ENCODE measurements at regions not wholly inside any gene's neighbourhood (a gene's known extent, or its start where the extent isn't known, plus 50 kb on each side); places are given as distances from the start of the nearest gene placed in this dataset.
A peak's percentile ranks its signal among the peaks of the same experiment; 100 is the strongest.

DNA sequence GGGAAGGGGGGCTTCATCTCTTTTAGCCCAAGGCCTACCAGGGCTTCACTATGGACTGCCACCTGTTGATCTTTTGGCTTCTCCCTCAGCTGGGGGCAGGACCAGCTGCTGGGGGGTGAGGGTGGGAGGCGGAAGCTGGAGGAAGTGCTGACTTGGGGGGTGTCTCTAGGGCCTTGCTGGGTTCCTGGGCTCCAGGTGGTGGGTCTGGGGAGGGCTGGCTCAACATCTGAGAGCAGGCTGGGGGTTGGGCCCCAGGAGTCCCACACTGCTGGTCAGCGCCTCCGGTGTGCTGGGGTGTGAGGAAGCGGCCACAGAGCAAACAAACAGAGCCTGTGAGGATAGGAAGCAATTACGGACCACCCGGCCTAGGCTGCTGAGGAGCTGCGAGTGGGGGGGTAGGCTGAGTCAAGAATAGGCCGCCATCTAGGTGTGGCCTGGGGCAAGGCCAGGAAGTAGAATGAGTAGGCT, 85.7 kb downstream of the EFNB1 start (continued):
- TF ChIP-seq TCF7L2 (IDR thresholded peaks at IDR 0.05; ENCODE audit: borderline replicate concordance, low read depth, low read length): no peak
- TF ChIP-seq, protein P1, sequence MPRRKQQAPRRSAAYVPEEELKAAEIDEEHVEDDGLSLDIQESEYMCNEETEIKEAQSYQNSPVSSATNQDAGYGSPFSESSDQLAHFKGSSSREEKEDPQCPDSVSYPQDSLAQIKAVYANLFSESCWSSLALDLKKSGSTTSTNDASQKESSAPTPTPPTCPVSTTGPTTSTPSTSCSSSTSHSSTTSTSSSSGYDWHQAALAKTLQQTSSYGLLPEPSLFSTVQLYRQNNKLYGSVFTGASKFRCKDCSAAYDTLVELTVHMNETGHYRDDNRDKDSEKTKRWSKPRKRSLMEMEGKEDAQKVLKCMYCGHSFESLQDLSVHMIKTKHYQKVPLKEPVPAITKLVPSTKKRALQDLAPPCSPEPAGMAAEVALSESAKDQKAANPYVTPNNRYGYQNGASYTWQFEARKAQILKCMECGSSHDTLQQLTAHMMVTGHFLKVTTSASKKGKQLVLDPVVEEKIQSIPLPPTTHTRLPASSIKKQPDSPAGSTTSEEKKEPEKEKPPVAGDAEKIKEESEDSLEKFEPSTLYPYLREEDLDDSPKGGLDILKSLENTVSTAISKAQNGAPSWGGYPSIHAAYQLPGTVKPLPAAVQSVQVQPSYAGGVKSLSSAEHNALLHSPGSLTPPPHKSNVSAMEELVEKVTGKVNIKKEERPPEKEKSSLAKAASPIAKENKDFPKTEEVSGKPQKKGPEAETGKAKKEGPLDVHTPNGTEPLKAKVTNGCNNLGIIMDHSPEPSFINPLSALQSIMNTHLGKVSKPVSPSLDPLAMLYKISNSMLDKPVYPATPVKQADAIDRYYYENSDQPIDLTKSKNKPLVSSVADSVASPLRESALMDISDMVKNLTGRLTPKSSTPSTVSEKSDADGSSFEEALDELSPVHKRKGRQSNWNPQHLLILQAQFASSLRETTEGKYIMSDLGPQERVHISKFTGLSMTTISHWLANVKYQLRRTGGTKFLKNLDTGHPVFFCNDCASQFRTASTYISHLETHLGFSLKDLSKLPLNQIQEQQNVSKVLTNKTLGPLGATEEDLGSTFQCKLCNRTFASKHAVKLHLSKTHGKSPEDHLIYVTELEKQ (tag by site-specific recombination; IDR thresholded peaks at IDR 0.05; ENCODE audit: borderline replicate concordance): no peak
- peak; percentile 50; the same call in 1 of the 2 replicates for TF ChIP-seq GLIS2 (tag by site-specific recombination; IDR thresholded peaks at IDR 0.05)
- TF ChIP-seq, protein P2, sequence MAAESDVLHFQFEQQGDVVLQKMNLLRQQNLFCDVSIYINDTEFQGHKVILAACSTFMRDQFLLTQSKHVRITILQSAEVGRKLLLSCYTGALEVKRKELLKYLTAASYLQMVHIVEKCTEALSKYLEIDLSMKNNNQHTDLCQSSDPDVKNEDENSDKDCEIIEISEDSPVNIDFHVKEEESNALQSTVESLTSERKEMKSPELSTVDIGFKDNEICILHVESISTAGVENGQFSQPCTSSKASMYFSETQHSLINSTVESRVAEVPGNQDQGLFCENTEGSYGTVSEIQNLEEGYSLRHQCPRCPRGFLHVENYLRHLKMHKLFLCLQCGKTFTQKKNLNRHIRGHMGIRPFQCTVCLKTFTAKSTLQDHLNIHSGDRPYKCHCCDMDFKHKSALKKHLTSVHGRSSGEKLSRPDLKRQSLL (tag by site-specific recombination; IDR thresholded peaks at IDR 0.05): no peak
- peak; percentile 81 for TF ChIP-seq SCRT2 (tag by site-specific recombination; IDR thresholded peaks at IDR 0.05)
- TF ChIP-seq, protein P3, sequence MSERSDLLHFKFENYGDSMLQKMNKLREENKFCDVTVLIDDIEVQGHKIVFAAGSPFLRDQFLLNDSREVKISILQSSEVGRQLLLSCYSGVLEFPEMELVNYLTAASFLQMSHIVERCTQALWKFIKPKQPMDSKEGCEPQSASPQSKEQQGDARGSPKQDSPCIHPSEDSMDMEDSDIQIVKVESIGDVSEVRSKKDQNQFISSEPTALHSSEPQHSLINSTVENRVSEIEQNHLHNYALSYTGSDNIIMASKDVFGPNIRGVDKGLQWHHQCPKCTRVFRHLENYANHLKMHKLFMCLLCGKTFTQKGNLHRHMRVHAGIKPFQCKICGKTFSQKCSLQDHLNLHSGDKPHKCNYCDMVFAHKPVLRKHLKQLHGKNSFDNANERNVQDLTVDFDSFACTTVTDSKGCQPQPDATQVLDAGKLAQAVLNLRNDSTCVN (tag by site-specific recombination; optimal IDR thresholded peaks at IDR 0.05): no peak
- no peak for TF ChIP-seq ZNF670 (tag by site-specific recombination; IDR thresholded peaks at IDR 0.05; ENCODE audit: low read depth)
- no peak for TF ChIP-seq HOXD13 (CRISPR knock-in tag; IDR thresholded peaks at IDR 0.05; ENCODE audit: borderline replicate concordance)
- TF ChIP-seq, protein P4, sequence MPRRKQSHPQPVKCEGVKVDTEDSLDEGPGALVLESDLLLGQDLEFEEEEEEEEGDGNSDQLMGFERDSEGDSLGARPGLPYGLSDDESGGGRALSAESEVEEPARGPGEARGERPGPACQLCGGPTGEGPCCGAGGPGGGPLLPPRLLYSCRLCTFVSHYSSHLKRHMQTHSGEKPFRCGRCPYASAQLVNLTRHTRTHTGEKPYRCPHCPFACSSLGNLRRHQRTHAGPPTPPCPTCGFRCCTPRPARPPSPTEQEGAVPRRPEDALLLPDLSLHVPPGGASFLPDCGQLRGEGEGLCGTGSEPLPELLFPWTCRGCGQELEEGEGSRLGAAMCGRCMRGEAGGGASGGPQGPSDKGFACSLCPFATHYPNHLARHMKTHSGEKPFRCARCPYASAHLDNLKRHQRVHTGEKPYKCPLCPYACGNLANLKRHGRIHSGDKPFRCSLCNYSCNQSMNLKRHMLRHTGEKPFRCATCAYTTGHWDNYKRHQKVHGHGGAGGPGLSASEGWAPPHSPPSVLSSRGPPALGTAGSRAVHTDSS (tag by site-specific recombination; IDR thresholded peaks at IDR 0.05): no peak
- TF ChIP-seq, protein P5, sequence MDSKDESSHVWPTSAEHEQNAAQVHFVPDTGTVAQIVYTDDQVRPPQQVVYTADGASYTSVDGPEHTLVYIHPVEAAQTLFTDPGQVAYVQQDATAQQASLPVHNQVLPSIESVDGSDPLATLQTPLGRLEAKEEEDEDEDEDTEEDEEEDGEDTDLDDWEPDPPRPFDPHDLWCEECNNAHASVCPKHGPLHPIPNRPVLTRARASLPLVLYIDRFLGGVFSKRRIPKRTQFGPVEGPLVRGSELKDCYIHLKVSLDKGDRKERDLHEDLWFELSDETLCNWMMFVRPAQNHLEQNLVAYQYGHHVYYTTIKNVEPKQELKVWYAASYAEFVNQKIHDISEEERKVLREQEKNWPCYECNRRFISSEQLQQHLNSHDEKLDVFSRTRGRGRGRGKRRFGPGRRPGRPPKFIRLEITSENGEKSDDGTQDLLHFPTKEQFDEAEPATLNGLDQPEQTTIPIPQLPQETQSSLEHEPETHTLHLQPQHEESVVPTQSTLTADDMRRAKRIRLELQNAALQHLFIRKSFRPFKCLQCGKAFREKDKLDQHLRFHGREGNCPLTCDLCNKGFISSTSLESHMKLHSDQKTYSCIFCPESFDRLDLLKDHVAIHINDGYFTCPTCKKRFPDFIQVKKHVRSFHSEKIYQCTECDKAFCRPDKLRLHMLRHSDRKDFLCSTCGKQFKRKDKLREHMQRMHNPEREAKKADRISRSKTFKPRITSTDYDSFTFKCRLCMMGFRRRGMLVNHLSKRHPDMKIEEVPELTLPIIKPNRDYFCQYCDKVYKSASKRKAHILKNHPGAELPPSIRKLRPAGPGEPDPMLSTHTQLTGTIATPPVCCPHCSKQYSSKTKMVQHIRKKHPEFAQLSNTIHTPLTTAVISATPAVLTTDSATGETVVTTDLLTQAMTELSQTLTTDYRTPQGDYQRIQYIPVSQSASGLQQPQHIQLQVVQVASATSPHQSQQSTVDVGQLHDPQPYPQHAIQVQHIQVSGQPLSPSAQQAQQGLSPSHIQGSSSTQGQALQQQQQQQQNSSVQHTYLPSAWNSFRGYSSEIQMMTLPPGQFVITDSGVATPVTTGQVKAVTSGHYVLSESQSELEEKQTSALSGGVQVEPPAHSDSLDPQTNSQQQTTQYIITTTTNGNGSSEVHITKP (tag by site-specific recombination; IDR thresholded peaks at IDR 0.05): no peak

DNA sequence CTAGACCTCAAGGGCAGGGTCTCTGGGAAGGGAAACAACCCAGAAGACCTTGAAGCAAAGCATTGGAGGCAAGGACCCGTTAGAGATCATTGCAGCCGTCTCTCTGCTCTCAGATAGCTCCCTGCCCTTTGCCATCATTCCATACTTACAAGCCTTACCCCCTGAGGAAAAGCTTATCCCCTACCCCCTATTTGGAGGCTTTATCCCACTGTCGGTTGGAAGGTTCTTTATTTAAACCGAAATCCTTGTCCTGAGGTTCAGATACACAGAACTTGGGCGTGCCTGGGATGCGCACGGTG, 84.4 kb downstream of the EFNB1 start:
- CTCF ChIA-PET: interaction anchor here (0.6 kb wide), 1 partner anchor 1359 kb away, joined by 3 read pairs; no protein-coding TSS in a partner anchor
- Histone ChIP-seq H3K4me3 (ENCODE audit: low read depth, low read length) (no peak overlapping the region), H3K4me1 (ENCODE audit: control insufficient read depth, insufficient read depth, low read length) (no peaks in the 10 kb centered on the region; the same call in 1 of the 2 replicates), H3K36me3 (ENCODE audit: control insufficient read depth in 2 of 2, insufficient read depth in 1 of 2, low read length in 2 of 2) (no peaks in the 10 kb centered on the region), H3K27ac (ENCODE audit: extremely low read depth, low read depth, low read length) (no peak overlapping the region), H3K9me3 (ENCODE audit: control insufficient read depth, insufficient read depth, low read depth, low read length) (no peaks in the 10 kb centered on the region)
- POLR2A ChIA-PET: no interaction called here
- TF ChIP-seq, protein P6, sequence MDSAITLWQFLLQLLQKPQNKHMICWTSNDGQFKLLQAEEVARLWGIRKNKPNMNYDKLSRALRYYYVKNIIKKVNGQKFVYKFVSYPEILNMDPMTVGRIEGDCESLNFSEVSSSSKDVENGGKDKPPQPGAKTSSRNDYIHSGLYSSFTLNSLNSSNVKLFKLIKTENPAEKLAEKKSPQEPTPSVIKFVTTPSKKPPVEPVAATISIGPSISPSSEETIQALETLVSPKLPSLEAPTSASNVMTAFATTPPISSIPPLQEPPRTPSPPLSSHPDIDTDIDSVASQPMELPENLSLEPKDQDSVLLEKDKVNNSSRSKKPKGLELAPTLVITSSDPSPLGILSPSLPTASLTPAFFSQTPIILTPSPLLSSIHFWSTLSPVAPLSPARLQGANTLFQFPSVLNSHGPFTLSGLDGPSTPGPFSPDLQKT (IDR thresholded peaks at IDR 0.05; ENCODE audit: borderline replicate concordance, low read depth, low read length): no peak
- no peak for TF ChIP-seq ZNF366 (tag by site-specific recombination; conservative IDR thresholded peaks at IDR 0.05)
- TF ChIP-seq, protein P7, sequence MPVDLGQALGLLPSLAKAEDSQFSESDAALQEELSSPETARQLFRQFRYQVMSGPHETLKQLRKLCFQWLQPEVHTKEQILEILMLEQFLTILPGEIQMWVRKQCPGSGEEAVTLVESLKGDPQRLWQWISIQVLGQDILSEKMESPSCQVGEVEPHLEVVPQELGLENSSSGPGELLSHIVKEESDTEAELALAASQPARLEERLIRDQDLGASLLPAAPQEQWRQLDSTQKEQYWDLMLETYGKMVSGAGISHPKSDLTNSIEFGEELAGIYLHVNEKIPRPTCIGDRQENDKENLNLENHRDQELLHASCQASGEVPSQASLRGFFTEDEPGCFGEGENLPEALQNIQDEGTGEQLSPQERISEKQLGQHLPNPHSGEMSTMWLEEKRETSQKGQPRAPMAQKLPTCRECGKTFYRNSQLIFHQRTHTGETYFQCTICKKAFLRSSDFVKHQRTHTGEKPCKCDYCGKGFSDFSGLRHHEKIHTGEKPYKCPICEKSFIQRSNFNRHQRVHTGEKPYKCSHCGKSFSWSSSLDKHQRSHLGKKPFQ (tag by site-specific recombination; IDR thresholded peaks at IDR 0.05): no peak
- TF ChIP-seq ZBTB48 (tag by site-specific recombination; IDR thresholded peaks at IDR 0.05): no peak
- no peak for TF ChIP-seq ZNF335 (tag by site-specific recombination; conservative IDR thresholded peaks at IDR 0.05)
- TF ChIP-seq, protein P8, sequence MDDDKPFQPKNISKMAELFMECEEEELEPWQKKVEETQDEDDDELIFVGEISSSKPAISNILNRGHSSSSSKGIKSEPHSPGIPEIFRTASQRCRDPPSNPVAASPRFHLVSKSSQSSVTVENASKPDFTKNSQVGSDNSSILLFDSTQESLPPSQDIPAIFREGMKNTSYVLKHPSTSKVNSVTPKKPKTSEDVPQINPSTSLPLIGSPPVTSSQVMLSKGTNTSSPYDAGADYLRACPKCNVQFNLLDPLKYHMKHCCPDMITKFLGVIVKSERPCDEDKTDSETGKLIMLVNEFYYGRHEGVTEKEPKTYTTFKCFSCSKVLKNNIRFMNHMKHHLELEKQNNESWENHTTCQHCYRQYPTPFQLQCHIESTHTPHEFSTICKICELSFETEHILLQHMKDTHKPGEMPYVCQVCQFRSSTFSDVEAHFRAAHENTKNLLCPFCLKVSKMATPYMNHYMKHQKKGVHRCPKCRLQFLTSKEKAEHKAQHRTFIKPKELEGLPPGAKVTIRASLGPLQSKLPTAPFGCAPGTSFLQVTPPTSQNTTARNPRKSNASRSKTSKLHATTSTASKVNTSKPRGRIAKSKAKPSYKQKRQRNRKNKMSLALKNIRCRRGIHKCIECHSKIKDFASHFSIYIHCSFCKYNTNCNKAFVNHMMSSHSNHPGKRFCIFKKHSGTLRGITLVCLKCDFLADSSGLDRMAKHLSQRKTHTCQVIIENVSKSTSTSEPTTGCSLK (tag by site-specific recombination; IDR thresholded peaks at IDR 0.05): no peak
- TF ChIP-seq, protein P9, sequence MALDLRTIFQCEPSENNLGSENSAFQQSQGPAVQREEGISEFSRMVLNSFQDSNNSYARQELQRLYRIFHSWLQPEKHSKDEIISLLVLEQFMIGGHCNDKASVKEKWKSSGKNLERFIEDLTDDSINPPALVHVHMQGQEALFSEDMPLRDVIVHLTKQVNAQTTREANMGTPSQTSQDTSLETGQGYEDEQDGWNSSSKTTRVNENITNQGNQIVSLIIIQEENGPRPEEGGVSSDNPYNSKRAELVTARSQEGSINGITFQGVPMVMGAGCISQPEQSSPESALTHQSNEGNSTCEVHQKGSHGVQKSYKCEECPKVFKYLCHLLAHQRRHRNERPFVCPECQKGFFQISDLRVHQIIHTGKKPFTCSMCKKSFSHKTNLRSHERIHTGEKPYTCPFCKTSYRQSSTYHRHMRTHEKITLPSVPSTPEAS (tag by site-specific recombination; IDR thresholded peaks at IDR 0.05): no peak
- TF ChIP-seq ZNF37A (tag by site-specific recombination; IDR thresholded peaks at IDR 0.05): no peak

Data from HEK293 (cell line).